ENCODE measurements at regions not wholly inside any gene's neighbourhood (a gene's known extent, or its start where the extent isn't known, plus 50 kb on each side); places are given as distances from the start of the nearest gene placed in this dataset.
A peak's percentile ranks its signal among the peaks of the same experiment; 100 is the strongest.

DNA sequence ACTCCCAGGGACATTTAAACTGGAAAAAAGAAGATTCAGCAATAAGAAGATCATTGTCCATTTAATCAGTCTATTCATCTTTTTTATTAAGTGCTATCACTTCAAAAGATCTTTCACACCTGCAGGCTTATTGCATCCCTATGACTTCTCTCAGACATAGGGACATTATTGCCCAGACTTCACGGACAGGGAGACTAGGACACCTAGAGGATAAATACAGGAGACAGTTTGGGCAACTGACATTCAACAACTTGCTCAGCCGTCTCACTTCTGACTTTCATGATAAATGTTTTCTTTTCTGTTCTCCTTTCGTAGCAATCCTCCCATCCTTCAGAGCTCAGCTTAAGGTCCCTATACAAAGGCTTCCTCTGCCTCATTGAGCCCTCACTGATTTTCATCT, 84.3 kb downstream of the TMEM30B start:
- Histone ChIP-seq H3K4me2 (ENCODE audit: insufficient read depth in 1 of 2, low read depth in 2 of 2, low read length in 2 of 2) (no peak overlapping the region), H3K4me1 (replicated peaks in 1 of 4; ENCODE audit: control insufficient read depth in 3 of 4, insufficient read depth in 4 of 4, low read length in 3 of 4) (0 out of 7 replicates have a peak, but pooled peaks cover 0 to under 1% (median 0%) of the 10 kb centered on the region in 4 experiments), H4K91ac (replicated peaks; ENCODE audit: insufficient read length, low read length) (no peak overlapping the region), H3K56ac (replicated peaks; ENCODE audit: insufficient read length, low read depth, low read length) (no peak overlapping the region), H3K9ac (replicated peaks in 1 of 4; ENCODE audit: extremely low read depth in 1 of 4, low read depth in 3 of 4, low read length in 3 of 4) (no peak overlapping the region), H3K27ac (ENCODE audit: low read depth, low read length) (no peak overlapping the region), H2BK120ac (replicated peaks; ENCODE audit: low read depth, low read length) (no peak overlapping the region), H2AK5ac (ENCODE audit: low read depth, low read length) (no peak overlapping the region), H3K23me2 (ENCODE audit: low read depth, low read length) (no peaks in the 10 kb centered on the region), H3K9me3 (ENCODE audit: insufficient read depth in 2 of 2, low read depth in 1 of 2, low read length in 1 of 2) (no peaks in the 10 kb centered on the region), H3K79me1 (ENCODE audit: low read depth, low read length) (no peaks in the 10 kb centered on the region), H4K5ac (ENCODE audit: insufficient read length, low read depth, low read length) (no peak overlapping the region), H4K20me1 (replicated peaks in 1 of 2; ENCODE audit: control insufficient read depth in 1 of 2, insufficient read depth in 2 of 2, low read length in 2 of 2) (no peaks in the 10 kb centered on the region), H2AFZ (ENCODE audit: low read length) (no peak overlapping the region), H2BK20ac (ENCODE audit: low read length) (no peak overlapping the region), H3K23ac (ENCODE audit: insufficient read length) (no peak overlapping the region), H3K4me3 (ENCODE audit: extremely low read depth in 1 of 4, insufficient read depth in 2 of 4, low read depth in 3 of 4, low read length in 4 of 4) (no peak overlapping the region), H3K14ac (ENCODE audit: insufficient read length) (no peak overlapping the region), H3K18ac (ENCODE audit: extremely low read depth, low read length) (no peak overlapping the region), H3K36me3 (ENCODE audit: control insufficient read depth in 2 of 4, insufficient read depth in 4 of 4, low read length in 3 of 4) (no peaks in the 10 kb centered on the region), H4K8ac (ENCODE audit: extremely low read depth, insufficient read depth, low read length) (no peak overlapping the region), H2BK15ac (ENCODE audit: low read length) (no peak overlapping the region), H2BK12ac (ENCODE audit: low read depth, low read length) (no peak overlapping the region), H2BK5ac (ENCODE audit: low read depth, low read length) (no peak overlapping the region), H3K79me2 (ENCODE audit: control insufficient read depth in 1 of 2, insufficient read depth in 2 of 2, low read length in 2 of 2) (no peaks in the 10 kb centered on the region), H3K27me3 (replicated peaks in 1 of 4; ENCODE audit: control insufficient read depth in 3 of 4, extremely low read depth in 1 of 4, insufficient read depth in 3 of 4, low read length in 3 of 4) (no peaks in the 10 kb centered on the region), H3K4ac (replicated peaks; ENCODE audit: insufficient read length, low read depth, low read length) (no peak overlapping the region)
- TF ChIP-seq RBBP5 (IDR thresholded peaks at IDR 0.05; ENCODE audit: borderline replicate concordance, low read depth, low read length) (no peak), RFX5 (IDR thresholded peaks at IDR 0.05; ENCODE audit: borderline replicate concordance, low read depth, low read length) (no peak), RAD21 (IDR thresholded peaks at IDR 0.05 in 1 of 2, conservative IDR thresholded peaks at IDR 0.05 in 1 of 2; ENCODE audit: low read depth in 2 of 2, low read length in 2 of 2) (peak; percentile 53 to 56)
- TF ChIP-seq, protein P1, sequence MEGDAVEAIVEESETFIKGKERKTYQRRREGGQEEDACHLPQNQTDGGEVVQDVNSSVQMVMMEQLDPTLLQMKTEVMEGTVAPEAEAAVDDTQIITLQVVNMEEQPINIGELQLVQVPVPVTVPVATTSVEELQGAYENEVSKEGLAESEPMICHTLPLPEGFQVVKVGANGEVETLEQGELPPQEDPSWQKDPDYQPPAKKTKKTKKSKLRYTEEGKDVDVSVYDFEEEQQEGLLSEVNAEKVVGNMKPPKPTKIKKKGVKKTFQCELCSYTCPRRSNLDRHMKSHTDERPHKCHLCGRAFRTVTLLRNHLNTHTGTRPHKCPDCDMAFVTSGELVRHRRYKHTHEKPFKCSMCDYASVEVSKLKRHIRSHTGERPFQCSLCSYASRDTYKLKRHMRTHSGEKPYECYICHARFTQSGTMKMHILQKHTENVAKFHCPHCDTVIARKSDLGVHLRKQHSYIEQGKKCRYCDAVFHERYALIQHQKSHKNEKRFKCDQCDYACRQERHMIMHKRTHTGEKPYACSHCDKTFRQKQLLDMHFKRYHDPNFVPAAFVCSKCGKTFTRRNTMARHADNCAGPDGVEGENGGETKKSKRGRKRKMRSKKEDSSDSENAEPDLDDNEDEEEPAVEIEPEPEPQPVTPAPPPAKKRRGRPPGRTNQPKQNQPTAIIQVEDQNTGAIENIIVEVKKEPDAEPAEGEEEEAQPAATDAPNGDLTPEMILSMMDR (IDR thresholded peaks at IDR 0.05; ENCODE audit: control extremely low read depth in 1 of 3, insufficient read depth in 1 of 3, low read depth in 1 of 3, low read length in 3 of 3): peak in 1 of 3 experiments; percentile 18; a peak in 1 of 4 replicates
- CTCF ChIA-PET (ENCODE audit: partially characterized antibody): interaction anchor here (0.9 to 1.1 kb wide), 2 partner anchors 23 to 43 kb away, joined by 3 to 4 read pairs; no protein-coding TSS in a partner anchor
- no peak for DNase-seq (ENCODE audit: low read depth in 1 of 2, low spot score in 2 of 2)
- no peak for FAIRE-seq
- 78% methylated on average over 3 of the region's 3 CpGs; no CpG with 5 or more reads in 1 of the 2 experiments for WGBS, 2 experiments (ENCODE audit: extremely low coverage in 1 of 2, insufficient coverage in 1 of 2, insufficient read length in 1 of 2, insufficient replicate concordance in 2 of 2, low coverage in 1 of 2, low lambda C conversion rate in 2 of 2, missing lambda C conversion rate in 1 of 2)
- POLR2A ChIA-PET (ENCODE audit: partially characterized antibody): no interaction called here
